PC-9 (cell line): ENCODE measurements at regions not wholly inside any gene's neighbourhood (a gene's known extent, or its start where the extent isn't known, plus 50 kb on each side); places are given as distances from the start of the nearest gene placed in this dataset.

Source experiments
- BruUV-seq: library from RNA; stranded (reverse); fragments of 400-500 nt; replicated peaks from 2 replicates; lab custom pipeline; 2021; lab: Mats Ljungman, UMichigan
- CTCF ChIA-PET: fragments of 300-600 bp; sonication (Branson Sonifier 250); formaldehyde crosslinking; loops from one replicate; lab custom pipeline; 2022; ENCODE audit warnings: antibody characterized with exemption; lab: Charles Lee
- POLR2A ChIA-PET: fragments of 300-600 bp; sonication (Branson Sonifier 250); formaldehyde crosslinking; loops from one replicate; lab custom pipeline; 2022; ENCODE audit warnings: antibody characterized with exemption; ENCODE audit not compliant: unreplicated experiment; lab: Charles Lee
- DNase-seq, 2 experiments: peaks; one replicate each; pipeline versions ENCODE4 v3.0.0 to v3.0.0-alpha.2; 2015 to 2022; ENCODE audit warnings: mixed read lengths in 1 of 2
- H2AFZ ChIP-seq: fragments of 200-600 bp; sonication (generic); 2 replicates; pipeline ENCODE4 v1.8.1; 2017; ENCODE audit warnings: antibody characterized with exemption
- H3F3A ChIP-seq: fragments of 200-600 bp; sonication (generic); 2 replicates; pipeline ENCODE4 v1.8.1; 2017; ENCODE audit warnings: antibody characterized with exemption, mild to moderate bottlenecking, low read depth; ENCODE audit not compliant: insufficient read depth
- H3K27ac ChIP-seq: fragments of 200-600 bp; sonication (generic); 2 replicates; pipeline ENCODE4 v1.6.1; 2016; ENCODE audit warnings: mixed run types
- H3K27me3 ChIP-seq: fragments of 200-600 bp; sonication (generic); 2 replicates; pipeline ENCODE4 v1.6.1; 2016; ENCODE audit warnings: low read depth, mixed run types; ENCODE audit not compliant: insufficient read depth
- H3K36me3 ChIP-seq: fragments of 200-600 bp; sonication (generic); 2 replicates; pipeline ENCODE4 v1.6.1; 2016; ENCODE audit warnings: low read depth, mixed run types
- H3K4me1 ChIP-seq: fragments of 200-600 bp; sonication (generic); replicated peaks from 2 replicates; pipeline ENCODE4 v1.6.1; 2016; ENCODE audit warnings: mixed run types; ENCODE audit not compliant: insufficient read depth
- H3K4me2 ChIP-seq: fragments of 200-600 bp; sonication (generic); 2 replicates; pipeline ENCODE4 v1.6.1; 2017; ENCODE audit warnings: mixed run types
- H3K4me3 ChIP-seq: fragments of 200-600 bp; sonication (generic); 2 replicates; pipeline ENCODE4 v1.6.1; 2016; ENCODE audit warnings: mixed run types
- H3K79me2 ChIP-seq: fragments of 200-600 bp; sonication (generic); 2 replicates; pipeline ENCODE4 v1.6.1; 2017; ENCODE audit warnings: low read depth, mixed run types
- H3K9me2 ChIP-seq: fragments of 200-600 bp; sonication (generic); 2 replicates; pipeline ENCODE4 v1.8.1; 2017; ENCODE audit warnings: mild to moderate bottlenecking; ENCODE audit not compliant: insufficient read depth
- H3K9me3 ChIP-seq: fragments of 200-600 bp; sonication (generic); 2 replicates; pipeline ENCODE4 v1.8.1; 2016; ENCODE audit warnings: low read depth; ENCODE audit not compliant: insufficient read depth
- H4K20me1 ChIP-seq: fragments of 200-600 bp; sonication (generic); 2 replicates; pipeline ENCODE4 v1.8.1; 2017; ENCODE audit not compliant: insufficient read depth
- EZH2 ChIP-seq: fragments of 200-600 bp; sonication (generic); IDR thresholded peaks from 2 replicates; pipeline ENCODE4 v1.8.0; 2017; ENCODE audit warnings: antibody characterized with exemption, low read depth
- intact Hi-C: fragments of 100-400 bp; cut with micrococcal nuclease; formaldehyde crosslinking; loops from one replicate; pipeline ENCODE4 v1.10.0; 2022; ENCODE audit not compliant: unreplicated experiment
- TF ChIP-seq, protein P1 (sequence below): fragments of 200-600 bp; sonication (generic); conservative IDR thresholded peaks from 2 replicates; pipeline ENCODE4 v1.6.1; 2017; ENCODE audit warnings: mixed run types, antibody characterized with exemption, mild to moderate bottlenecking, moderate library complexity

DNA sequence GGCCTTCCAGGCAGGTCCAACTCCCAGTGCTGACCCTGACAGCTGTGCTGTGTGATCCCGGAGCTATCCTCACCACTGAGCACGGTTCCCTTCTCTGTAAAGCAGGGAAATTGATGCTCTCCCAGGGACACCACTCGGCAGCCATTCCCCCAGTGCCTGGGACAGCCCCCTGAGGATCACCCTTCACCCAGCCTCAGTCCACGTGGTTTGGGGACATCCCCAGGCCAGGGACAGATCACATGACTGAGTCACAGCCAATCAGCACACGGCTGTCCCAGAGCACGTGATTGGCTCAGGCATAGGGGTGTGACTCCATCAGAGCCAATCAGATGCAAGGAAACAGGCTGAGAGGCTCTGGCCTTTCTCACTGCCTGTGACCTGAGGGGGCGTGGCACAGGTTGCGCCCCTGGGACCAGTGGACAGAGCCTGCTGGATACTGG lies 68.8 kb upstream of the SFSWAP start:
- H2AFZ ChIP-seq: no peak overlapping the region
- H3K4me3 ChIP-seq: no peak overlapping the region
- no peaks in the 10 kb centered on the region for H3F3A ChIP-seq
- DNase-seq: no peak
- no peaks in the 10 kb centered on the region for H3K9me3 ChIP-seq
- ChIA-PET CTCF (no interaction called here), POLR2A (no interaction called here)
- no peaks in the 10 kb centered on the region for H3K36me3 ChIP-seq
- TF ChIP-seq, protein P1, sequence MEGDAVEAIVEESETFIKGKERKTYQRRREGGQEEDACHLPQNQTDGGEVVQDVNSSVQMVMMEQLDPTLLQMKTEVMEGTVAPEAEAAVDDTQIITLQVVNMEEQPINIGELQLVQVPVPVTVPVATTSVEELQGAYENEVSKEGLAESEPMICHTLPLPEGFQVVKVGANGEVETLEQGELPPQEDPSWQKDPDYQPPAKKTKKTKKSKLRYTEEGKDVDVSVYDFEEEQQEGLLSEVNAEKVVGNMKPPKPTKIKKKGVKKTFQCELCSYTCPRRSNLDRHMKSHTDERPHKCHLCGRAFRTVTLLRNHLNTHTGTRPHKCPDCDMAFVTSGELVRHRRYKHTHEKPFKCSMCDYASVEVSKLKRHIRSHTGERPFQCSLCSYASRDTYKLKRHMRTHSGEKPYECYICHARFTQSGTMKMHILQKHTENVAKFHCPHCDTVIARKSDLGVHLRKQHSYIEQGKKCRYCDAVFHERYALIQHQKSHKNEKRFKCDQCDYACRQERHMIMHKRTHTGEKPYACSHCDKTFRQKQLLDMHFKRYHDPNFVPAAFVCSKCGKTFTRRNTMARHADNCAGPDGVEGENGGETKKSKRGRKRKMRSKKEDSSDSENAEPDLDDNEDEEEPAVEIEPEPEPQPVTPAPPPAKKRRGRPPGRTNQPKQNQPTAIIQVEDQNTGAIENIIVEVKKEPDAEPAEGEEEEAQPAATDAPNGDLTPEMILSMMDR: no peak
- TF ChIP-seq EZH2: no peak
- no peaks in the 10 kb centered on the region for H3K4me1 ChIP-seq
- H3K27me3 ChIP-seq: peaks cover 66% of the 10 kb centered on the region
- H3K27ac ChIP-seq: no peak overlapping the region
- BruUV-seq: no TSS peak
- H3K9me2 ChIP-seq: no peaks in the 10 kb centered on the region
- H3K79me2 ChIP-seq: no peaks in the 10 kb centered on the region
- no peaks in the 10 kb centered on the region for H4K20me1 ChIP-seq
- H3K4me2 ChIP-seq: no peak overlapping the region
- intact Hi-C loops: no loop called here

DNA sequence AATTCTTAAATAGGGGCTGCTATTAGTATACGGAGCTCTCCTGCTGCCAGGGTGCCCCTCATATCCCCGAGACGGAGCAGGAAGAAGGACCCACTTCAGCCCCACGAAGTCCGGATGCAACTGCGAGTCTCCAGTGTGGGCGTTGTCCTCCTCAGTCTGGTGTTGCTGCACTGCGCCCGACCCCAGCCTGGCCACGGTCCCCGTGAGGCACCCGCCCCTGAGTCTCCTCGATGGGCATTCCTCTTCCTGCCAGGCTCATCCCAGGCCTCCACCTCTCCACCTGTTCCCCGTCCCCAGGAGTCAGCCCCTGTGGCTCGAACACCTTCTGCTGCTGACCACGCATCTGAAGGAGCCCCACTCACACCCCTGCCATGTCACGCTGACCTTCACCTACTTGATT lies 68.1 kb upstream of the SFSWAP start:
- TF ChIP-seq, protein P1: no peak
- TF ChIP-seq EZH2: no peak
- intact Hi-C loops: no loop called here
- no peak overlapping the region for H3K4me2 ChIP-seq
- no peak for DNase-seq
- H3K79me2 ChIP-seq: no peaks in the 10 kb centered on the region
- no TSS peak for BruUV-seq
- peaks cover 64% of the 10 kb centered on the region for H3K27me3 ChIP-seq
- ChIA-PET POLR2A (no interaction called here), CTCF (no interaction called here)
- H4K20me1 ChIP-seq: no peaks in the 10 kb centered on the region
- H3K9me3 ChIP-seq: no peaks in the 10 kb centered on the region
- no peaks in the 10 kb centered on the region for H3K36me3 ChIP-seq
- H3F3A ChIP-seq: no peaks in the 10 kb centered on the region
- H2AFZ ChIP-seq: no peak overlapping the region
- H3K9me2 ChIP-seq: no peaks in the 10 kb centered on the region
- H3K4me1 ChIP-seq: no peaks in the 10 kb centered on the region
- H3K4me3 ChIP-seq: no peak overlapping the region
- H3K27ac ChIP-seq: no peak overlapping the region

DNA sequence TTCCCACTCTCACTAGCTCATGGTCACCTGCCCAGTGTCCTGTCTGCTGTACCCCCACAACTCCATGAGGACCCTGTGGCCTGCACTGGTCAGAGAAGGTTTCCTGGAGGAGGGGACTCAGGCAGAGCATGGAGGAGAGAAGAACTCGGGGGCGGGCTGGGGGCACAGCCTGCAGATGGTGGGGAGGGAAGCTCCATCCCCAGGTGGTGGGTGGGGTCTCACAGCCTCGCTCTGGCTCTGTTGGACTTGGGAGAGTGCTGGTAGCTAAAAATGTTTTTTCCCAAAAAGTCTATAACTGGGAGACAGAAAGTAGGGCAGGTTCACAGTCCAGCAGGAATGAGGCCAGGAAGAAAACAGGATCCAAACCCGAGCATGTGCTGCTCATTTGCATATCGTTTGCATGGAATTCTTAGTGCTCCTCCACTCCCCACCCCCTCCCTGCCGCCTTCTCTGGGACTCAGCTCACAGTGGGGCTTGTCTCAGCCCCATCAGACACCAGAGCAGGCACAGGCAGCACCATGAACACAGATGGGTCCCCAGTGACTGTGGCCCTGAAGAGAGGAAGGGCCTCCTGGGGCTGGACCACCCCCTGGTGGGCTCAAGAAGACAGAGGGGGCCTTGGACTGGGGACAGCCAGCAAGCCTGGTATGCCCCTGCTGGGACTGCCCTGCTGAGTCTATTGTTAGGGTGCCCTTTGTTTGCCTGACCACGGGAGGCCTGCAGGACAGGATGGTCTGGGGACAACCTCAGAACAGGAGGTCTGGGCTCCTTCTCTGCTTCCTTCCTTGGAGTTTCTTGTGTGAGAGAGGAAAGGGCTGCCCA lies 67.0 kb upstream of the SFSWAP start:
- BruUV-seq: no TSS peak
- no peak for DNase-seq
- no peak overlapping the region for H3K27ac ChIP-seq
- no peaks in the 10 kb centered on the region for H3K9me3 ChIP-seq
- H3K9me2 ChIP-seq: no peaks in the 10 kb centered on the region
- no peaks in the 10 kb centered on the region for H3K79me2 ChIP-seq
- H3K4me3 ChIP-seq: no peak overlapping the region
- H3K27me3 ChIP-seq: peaks cover 58% of the 10 kb centered on the region
- no peaks in the 10 kb centered on the region for H3K4me1 ChIP-seq
- CTCF ChIA-PET: no interaction called here
- H3K4me2 ChIP-seq: no peak overlapping the region
- H2AFZ ChIP-seq: no peak overlapping the region
- POLR2A ChIA-PET: interaction anchor here (0.7 kb wide), 1 partner anchor 190 kb away, joined by 3 read pairs; no protein-coding TSS in a partner anchor
- no peaks in the 10 kb centered on the region for H3F3A ChIP-seq
- intact Hi-C loops: no loop called here
- H3K36me3 ChIP-seq: no peaks in the 10 kb centered on the region
- TF ChIP-seq EZH2: no peak
- TF ChIP-seq, protein P1: no peak
- no peaks in the 10 kb centered on the region for H4K20me1 ChIP-seq
